Islet precursor cell (in vitro differentiated cells): ENCODE measurements at regions not wholly inside any gene's neighbourhood (a gene's known extent, or its start where the extent isn't known, plus 50 kb on each side); places are given as distances from the start of the nearest gene placed in this dataset.

ENCODE experiments used
- DNase-seq: peaks from one replicate; pipeline ENCODE4 v3.0.0-alpha.2; 2018

DNA sequence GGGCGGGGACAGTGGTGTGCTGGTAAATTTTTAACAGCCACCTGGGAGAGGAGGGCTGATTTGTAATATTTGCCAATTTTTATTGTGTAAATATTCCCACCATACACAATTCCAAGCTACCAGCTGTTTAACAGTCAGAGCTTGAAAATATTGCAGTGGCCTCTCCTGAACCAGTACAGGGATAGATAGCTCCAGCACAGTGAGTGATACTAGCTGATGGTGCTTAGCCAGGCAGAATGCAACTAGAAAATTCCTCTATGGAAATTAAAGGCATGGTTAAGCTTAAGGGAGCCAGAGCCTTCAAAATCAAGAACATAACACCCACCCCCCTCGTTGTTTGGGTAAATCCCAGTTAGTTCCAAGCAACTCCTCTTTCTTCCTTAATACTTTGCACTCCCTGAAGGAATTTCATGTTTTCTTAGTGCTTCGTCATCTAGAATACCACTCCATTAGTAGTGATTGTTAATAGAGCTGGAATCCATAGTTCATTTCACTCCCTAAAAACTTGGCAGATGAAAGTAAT is 96.6 kb downstream of the CYB561 start:
- no peak for DNase-seq

DNA sequence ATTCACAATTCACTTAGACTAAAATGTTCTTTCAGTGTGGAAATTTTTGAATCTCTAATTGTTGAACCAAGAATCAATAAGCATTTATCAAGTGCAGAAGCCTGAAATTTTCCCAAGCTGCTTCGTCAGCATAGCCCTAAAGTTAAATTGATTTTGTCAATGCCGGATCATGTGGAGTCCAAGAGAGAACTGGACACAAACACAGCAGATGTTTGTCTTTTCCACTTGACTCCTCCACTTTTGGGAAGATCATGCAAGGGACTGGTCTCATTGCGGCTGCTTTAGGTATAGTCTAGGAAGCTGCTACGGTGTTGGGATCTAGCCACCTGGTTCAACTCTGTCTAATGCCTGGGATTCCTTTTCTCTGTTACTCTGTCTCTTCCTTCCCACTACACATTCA is 95.7 kb downstream of the CYB561 start:
- DNase-seq: no peak

DNA sequence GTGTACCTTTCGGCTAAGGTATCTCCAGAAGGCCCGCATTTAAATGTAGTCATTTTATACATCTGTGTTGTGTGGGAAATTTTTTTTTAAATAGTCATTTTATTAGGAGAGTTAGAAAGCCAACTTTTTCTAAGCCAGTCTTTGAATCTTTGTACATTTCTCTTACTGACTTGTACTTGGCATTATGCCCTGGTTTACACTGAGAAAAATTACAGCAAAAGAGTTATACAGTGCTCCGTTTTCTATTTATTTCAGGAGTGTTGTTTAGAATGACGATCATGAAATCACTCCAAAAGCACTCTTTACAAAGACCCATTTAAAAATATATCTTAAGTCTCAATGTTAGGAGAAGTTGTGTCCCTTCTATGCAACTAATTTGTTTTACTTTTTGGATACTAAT is 91.8 kb downstream of the CYB561 start:
- DNase-seq: no peak

DNA sequence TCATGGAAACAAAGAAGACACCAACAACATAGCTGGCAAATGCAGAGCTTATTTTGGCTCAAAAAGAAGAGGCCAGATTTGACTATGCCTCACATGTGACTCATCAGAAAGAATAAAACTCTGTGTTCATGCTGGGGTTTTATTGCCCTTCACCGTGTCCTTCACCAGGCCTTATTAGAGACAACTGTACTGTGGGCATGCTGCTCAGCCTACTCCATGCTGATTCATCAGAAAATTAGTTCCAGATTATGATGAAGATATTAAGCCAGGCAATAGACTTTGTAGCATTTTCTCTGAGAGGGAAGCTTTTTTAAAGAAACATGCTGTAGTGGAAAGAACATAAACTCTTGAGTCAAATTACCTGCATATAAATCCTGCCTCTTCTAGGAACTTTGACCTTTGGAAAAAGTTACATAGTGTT is 89.8 kb downstream of the CYB561 start:
- no peak for DNase-seq

DNA sequence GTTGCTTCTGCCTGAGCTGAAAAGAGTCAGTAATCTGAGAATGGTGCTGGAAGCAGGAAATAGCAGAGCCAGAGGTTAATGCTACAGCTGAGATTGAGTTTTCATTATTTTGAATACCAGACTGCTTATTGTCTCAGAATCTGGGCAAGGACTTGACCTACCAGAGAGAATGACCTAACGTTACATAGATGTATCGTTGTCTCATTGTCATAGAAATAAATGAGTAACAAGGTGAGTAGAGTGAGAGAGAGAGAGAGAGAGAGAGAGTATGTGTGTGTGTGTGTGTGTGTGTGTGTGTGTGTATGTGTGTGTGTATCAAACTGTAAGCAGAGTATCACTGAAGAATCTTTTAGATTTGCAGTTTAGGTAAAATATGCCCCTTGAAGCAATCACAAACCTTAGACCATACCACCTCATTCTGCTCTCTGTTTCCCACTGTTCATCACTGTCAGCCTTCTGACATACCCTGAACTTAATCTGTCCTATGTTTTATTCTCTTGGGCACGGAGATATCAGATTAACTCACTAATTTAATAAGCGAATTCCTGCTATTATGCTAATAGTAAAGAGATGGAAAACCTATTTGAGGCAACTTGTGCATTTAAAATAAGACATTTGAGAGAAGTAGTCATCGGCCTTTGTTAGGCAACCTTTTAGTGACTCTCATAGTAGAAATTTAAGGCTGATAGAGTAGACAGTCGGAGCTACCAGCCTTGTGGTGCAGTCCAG is 87.8 kb downstream of the CYB561 start:
- DNase-seq: no peak

DNA sequence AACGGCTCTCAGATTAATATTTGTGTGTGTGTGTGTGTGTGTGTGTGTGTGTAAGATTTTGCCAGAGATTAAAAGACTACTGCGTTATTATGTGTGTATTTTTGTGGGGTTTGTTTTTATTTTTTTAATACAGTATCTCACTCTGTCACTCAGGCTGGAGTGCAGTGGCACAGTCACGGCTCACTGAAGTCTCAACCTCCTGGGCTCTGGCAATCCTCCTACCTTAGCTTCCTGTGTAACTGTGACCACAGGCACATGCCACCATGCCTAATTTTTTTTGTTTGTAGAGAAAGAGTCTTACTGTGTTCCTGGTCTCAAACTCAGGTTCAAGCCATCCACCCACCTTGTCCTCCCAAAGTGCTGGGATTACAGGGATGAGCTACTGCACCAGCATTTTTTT is 87.2 kb downstream of the CYB561 start:
- no peak for DNase-seq

DNA sequence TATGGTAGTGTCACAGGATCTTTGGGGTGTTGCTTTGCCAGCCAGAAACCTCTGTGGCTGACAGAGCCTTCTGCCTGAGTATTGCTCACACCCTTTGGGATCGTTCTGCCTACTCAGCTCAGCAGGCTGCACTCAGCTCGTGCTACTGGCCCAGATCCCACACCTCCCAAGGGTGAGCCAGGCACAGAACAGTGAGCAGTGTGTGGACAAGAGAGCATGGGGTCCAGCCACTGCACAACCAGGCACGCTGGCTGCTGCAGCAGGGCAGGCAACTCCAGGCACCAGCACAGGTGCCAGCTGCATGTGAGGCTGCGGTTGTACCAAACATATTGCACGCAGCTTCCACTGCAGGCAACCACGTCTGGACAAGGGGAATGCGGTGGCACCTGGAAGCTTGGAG is 84.9 kb downstream of the CYB561 start:
- DNase-seq: peak; percentile 56

DNA sequence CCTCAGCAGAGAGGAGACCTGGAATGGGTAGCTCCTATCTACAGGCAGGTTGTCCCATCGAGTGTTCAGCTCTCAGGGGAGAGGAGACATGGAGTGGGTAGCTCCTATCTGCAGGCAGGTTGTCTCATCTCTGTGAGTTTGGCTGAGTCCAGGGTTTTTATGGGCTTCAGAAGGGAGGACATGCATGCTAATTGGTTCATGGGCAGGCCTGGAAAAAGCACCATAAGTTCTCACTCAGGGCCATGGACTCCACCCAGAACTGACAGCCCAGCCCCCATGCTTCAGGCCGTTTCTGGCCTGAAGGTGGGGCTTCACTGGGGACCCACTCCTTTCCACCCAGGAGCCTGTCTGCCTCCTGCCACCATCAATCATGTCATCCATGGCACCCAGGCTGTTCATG is 84.0 kb downstream of the CYB561 start:
- no peak for DNase-seq

DNA sequence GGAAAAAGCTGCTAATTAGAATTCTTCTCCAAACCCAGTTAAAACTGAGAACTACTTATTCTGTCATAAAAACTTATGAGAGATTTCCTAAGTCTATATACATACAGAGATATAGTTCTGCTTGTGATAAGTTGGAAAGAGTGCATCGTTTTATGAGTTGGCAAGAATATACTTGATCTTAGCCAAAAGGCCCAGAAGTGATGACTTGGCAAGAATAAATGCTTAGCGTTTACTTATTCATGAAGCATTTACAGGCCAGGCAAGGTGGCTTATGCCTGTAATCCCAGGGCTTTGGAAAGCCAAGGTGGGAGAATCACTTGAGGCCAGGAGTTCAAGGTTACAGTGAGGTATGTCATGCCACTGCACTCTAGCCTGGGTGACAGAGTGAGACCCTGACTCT is 81.7 kb downstream of the CYB561 start:
- no peak for DNase-seq

DNA sequence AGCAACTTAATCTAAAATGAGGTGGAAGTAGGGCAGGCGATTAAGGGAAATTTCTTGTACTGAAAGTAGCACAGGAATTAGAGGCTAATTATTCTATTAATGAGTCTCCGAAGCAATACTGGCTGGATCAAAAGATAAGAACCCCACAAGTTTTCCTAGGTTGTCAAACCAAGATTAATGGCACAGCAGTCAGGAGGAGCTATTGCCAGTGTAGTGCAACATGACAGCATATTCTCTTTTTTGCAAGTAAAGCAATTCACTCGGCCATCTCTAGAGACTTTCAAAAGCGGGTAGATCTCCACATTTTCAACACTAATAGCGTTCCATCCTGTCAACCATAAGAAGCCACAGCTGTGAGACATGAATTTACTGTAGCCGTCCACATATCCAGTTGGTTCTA is 81.2 kb downstream of the CYB561 start:
- no peak for DNase-seq

DNA sequence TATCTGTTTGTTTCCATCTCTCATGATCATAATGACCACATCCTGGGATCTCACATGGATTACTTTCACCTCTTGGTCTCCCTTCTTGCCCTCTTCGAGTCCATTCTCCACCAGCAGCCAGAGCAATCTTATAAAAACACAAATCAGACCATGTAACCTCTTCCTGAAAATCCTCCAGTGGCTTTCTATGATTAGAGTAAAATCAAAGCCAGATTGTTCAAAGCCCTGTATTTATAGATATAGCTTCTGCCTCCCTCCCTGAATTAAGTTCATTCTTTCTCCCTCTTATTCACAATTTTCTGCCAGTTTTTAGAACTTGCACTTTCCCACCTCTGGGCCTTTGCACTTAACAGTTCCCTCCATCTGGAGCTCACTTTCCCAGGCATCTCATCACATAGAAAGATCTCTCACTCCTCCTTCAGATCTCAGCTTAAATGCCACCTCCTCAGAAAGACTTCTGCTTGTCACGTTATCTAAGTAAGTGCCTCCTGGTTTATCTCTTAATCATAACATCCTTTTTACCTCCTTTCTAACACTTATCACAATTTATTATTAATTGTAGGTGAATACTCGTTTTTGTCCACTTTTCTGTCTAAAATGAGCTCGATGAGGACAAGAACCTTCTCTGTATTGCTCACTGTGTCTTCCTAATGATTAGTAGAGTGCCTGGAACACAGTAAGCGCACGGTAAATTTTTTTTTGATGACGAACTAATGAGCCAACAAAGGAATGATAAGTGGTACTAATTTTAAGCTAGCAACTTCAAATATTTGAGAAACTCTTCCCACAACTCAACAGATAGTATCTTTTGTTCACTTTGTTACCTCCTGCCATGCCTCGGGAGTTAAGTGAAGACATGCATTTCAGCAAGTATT is 80.5 kb downstream of the CYB561 start:
- DNase-seq: no peak

DNA sequence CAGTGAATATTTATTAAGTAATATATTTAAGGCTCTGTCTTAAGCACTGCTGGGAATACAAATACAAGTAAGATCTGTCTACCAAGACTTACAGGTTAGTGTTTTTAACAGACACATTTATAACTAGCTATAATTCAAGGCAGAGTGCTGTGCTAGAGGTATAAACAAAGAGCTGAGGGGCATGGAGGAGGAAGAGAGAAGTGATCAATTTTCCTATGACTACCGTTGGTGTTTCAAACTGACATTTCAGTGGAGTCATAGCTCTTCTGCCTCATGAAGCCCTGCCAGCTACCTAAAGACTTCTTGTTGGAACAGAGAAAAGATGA is 79.9 kb downstream of the CYB561 start:
- no peak for DNase-seq

DNA sequence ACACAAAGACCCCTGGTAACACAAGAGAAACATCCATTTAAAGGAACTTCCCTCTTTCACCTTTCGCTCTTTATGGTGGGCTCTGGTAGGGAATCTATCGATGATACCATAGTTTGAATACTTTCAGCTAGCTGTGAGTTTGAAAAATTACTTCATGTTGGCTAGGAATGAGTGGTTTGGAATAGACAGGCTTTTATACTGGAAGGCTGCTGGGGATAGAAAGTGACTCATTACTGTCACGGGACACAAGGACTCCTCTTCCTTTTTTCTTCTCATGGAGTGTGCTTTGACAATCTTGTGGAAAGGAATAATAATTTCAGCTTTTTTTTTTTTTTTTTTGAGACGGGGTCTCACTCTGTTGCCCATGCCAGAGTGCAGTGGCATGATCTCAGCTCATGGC is 76.9 kb downstream of the CYB561 start:
- no peak for DNase-seq

DNA sequence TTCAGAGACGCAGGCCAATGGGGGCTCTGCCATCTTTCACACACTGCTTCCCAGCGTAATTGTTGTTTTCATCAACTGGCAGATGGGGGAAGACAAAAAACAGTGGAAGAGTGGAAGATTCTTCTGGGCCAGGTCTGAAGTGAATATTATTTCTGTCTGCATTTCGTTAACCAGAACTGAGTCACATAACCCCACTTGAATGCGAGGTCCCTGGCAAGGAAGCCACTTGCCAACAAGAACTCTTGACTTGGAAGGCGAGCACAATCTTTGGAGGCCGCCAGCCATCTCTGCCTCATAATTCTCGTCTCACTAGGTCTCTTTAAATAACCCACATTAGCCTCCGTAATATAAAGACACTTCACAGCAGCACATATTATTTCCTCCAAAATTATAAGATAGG is 75.4 kb downstream of the CYB561 start:
- no peak for DNase-seq

DNA sequence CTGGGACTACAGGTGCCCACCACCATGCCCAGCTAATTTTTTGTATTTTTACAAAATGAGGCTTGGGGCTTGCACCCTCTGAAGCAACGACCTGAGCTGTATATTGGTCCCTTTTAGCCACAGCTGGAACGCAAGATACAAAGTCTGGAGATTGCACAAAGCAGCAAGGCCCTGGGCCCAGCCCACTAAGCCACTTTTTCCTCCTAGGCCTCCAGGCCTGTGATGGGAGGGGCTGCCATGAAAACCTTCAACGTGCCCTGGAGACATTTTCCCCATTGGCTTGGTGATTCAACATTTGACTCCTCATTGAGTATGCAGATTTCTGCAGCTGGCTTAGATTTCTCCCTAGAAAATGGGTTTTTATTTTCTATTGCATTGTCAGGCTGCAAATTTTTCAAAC is 69.2 kb downstream of the CYB561 start:
- no peak for DNase-seq

DNA sequence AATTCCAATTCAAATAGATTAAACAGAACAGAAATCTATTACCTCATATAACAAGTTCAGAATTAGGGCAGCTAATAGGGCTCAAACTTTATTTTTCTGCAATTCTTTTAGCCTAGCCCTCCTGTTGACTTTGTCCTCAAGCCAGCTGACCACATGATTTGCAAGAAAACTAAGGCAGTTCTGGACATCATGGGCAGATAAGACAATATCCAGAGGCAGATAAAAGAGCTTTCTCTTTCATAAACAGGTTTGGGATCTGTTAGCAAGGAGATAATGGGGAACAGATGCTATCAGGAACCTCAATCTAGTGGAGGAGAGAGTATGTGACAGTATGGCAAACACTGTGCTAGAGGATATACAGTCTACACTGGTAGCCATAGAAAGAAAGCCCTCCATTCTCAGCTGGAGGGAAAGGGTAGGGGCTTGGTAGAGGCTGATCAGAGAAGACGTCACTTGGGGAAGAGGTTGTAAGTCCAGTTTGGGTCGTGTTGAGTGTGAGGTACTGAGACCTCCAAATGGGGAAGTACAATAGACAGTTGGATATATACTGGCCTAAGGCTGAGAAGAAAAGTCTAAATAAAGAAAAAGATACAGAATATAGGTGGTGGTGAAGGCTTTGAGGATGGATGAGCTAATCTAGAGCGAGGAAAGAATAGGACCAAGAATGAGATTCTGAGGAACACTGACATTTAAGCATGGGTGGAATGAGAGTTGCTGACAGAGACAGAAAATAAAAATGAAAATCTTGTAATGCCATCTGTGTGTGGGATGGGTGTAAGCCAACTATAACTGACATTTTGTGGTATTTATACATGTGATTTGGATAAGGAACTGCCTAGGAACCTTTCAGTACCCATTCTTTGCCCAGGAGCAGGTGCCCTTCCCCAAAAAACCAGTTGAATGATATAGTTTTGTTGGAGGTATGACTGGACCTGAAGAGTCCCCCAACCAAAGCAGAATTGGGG is 67.4 kb downstream of the CYB561 start:
- no peak for DNase-seq

DNA sequence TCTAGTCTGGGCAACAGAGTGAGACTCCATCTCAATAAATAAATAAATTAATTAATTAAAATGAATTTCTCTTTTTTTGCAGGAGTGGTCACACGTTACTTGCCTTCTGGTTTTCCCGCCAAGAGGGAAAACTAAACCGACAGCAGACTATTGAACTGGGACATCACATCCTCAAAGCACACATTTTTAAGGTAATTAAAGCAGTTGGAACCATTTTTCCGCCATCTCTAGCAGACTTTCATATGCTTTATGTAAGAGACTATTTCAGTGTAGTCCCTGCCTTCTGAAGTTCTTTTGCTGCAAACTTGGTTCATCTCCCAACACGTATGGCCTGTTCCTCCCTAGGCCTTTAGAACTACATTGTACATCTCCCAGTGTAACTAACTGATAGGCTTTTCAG is 66.5 kb downstream of the CYB561 start:
- DNase-seq: no peak

DNA sequence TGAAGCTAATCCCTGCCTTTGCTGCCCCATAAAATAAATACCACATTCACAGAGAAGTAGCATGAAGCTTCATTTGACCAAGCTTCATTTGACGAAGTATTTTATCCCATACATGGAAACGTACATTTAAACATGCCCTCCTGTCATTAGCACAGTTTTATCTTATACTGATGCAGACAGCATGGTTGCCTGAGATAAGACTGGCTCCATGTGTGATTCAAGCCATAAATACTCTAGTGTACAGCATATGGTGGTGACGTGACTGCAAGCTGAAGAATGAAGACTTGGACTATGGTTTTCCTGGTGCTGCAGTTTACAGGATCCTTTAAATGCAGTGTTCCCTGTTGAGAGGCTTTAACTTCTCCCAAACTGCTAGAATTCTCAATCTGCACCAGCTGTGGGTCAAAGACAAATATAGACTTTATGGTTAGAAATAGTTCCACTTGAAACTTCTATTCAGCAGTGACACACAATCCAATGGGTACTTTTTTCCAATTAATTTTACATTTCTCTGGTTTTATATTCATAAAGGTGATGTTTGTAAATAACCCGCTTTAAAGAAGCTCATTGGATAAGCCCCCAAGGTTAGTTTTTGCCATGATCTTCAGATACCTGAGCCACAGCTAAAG is 64.9 kb downstream of the CYB561 start:
- no peak for DNase-seq

DNA sequence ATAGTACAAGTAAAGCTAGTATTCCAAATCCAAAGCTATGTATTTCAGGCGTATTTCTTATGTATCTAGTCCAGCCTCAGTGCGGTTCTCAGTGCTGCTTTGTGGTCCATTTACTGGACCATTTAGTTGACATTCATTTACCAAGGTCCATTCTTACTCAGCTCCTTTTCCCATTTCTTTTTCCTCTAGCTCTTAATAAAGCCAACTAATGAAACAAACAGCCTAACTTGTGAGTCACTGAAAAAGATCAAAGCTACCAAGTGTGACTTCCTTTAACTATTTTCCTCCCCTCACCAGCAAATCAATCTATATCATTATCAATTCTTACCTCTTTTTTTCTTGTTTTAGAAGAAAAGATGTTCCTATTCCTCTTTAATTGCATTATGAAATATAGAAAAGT is 64.0 kb downstream of the CYB561 start:
- DNase-seq: no peak
